ENCODE measurements at regions not wholly inside any gene's neighbourhood (a gene's known extent, or its start where the extent isn't known, plus 50 kb on each side); places are given as distances from the start of the nearest gene placed in this dataset.

DNA sequence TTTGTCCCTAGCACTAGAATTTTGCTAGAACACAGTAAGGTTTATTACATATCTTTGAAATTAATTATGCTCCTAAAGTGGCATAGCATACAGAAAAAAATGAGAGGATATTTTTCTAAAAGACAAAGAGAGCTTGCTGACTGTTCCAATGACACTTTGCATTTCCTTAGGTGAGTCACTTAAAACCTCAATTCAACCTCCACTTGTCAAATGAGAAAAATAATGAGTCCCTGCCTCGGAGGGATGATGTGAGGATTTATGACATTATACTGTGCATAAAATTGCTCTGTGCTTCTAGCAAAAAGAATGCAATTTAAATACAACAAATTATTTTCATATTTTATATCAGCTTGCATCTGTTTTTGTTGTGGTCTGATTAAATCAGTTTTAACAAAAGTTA, 1417.0 kb upstream of the ALCAM start:
- peaks cover 6% of the 10 kb centered on the region for H3K36me3 Mint-ChIP-seq (ENCODE audit: insufficient read depth, unreplicated experiment)
- no peak for DNase-seq
- no peak overlapping the region for H3K4me3 Mint-ChIP-seq (ENCODE audit: unreplicated experiment)
- TF ChIP-seq, protein P1, sequence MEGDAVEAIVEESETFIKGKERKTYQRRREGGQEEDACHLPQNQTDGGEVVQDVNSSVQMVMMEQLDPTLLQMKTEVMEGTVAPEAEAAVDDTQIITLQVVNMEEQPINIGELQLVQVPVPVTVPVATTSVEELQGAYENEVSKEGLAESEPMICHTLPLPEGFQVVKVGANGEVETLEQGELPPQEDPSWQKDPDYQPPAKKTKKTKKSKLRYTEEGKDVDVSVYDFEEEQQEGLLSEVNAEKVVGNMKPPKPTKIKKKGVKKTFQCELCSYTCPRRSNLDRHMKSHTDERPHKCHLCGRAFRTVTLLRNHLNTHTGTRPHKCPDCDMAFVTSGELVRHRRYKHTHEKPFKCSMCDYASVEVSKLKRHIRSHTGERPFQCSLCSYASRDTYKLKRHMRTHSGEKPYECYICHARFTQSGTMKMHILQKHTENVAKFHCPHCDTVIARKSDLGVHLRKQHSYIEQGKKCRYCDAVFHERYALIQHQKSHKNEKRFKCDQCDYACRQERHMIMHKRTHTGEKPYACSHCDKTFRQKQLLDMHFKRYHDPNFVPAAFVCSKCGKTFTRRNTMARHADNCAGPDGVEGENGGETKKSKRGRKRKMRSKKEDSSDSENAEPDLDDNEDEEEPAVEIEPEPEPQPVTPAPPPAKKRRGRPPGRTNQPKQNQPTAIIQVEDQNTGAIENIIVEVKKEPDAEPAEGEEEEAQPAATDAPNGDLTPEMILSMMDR (IDR thresholded peaks at IDR 0.05; ENCODE audit: insufficient read depth in 1 of 2, low read depth in 1 of 2, low read length in 1 of 2, severe bottlenecking in 1 of 2, unreplicated experiment in 1 of 2), result no peak
- Histone ChIP-seq H3K4me1 (peaks cover 16% of the 10 kb centered on the region), H3K4me3 (ENCODE audit: low read depth, low read length) (no peak overlapping the region), H3K9me3 (no peaks in the 10 kb centered on the region), H3K27me3 (replicated peaks; ENCODE audit: control insufficient read depth, insufficient read depth, low read length) (no peaks in the 10 kb centered on the region), H3K36me3 (ENCODE audit: control insufficient read depth, insufficient read depth, low read length) (no peaks in the 10 kb centered on the region)
- H3K9me3 Mint-ChIP-seq (ENCODE audit: unreplicated experiment), result no peaks in the 10 kb centered on the region
- ChIA-PET POLR2A (no interaction called here), CTCF (no interaction called here)
- BruUV-seq (replicated peaks), result no TSS peak
- H3K27ac Mint-ChIP-seq (ENCODE audit: unreplicated experiment), result no peak overlapping the region
- intact Hi-C loops (cut with micrococcal nuclease; ENCODE audit: unreplicated experiment), result no loop called here
- H3K4me1 Mint-ChIP-seq (ENCODE audit: low read depth, unreplicated experiment), result peaks cover 13% of the 10 kb centered on the region
- no peaks in the 10 kb centered on the region for H3K27me3 Mint-ChIP-seq (ENCODE audit: insufficient read depth, unreplicated experiment)

DNA sequence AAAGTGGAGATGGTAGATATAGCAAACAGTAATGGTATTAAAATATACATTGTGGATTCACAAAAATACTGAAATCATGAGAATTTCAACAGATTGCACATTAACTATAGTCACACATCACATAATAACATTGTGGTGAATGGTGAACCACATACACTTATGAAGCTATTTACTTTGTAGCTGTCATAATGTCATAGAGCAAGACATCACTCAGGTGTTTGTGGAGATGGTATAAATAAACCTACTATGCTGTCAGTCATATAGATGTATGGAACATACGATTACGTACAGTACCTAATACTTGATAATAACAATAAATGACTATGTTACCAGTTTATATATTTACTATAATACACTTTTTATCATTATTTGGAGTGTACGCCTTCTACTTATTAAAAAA, 1416.0 kb upstream of the ALCAM start:
- Histone ChIP-seq H3K4me3 (ENCODE audit: low read depth, low read length) (no peak overlapping the region), H3K9me3 (no peaks in the 10 kb centered on the region), H3K4me1 (peaks cover 16% of the 10 kb centered on the region), H3K36me3 (ENCODE audit: control insufficient read depth, insufficient read depth, low read length) (no peaks in the 10 kb centered on the region), H3K27me3 (replicated peaks; ENCODE audit: control insufficient read depth, insufficient read depth, low read length) (no peaks in the 10 kb centered on the region)
- Mint-ChIP-seq H3K4me1 (ENCODE audit: low read depth, unreplicated experiment) (peaks cover 13% of the 10 kb centered on the region), H3K27ac (ENCODE audit: unreplicated experiment) (no peak overlapping the region), H3K4me3 (ENCODE audit: unreplicated experiment) (no peak overlapping the region), H3K27me3 (ENCODE audit: insufficient read depth, unreplicated experiment) (no peaks in the 10 kb centered on the region), H3K9me3 (ENCODE audit: unreplicated experiment) (no peaks in the 10 kb centered on the region), H3K36me3 (ENCODE audit: insufficient read depth, unreplicated experiment) (peaks cover 6% of the 10 kb centered on the region)
- ChIA-PET POLR2A (no interaction called here), CTCF (no interaction called here)
- intact Hi-C loops (cut with micrococcal nuclease; ENCODE audit: unreplicated experiment), result no loop called here
- BruUV-seq (replicated peaks), result no TSS peak
- DNase-seq, result no peak
- TF ChIP-seq, protein P1 (IDR thresholded peaks at IDR 0.05; ENCODE audit: insufficient read depth in 1 of 2, low read depth in 1 of 2, low read length in 1 of 2, severe bottlenecking in 1 of 2, unreplicated experiment in 1 of 2), result no peak

DNA sequence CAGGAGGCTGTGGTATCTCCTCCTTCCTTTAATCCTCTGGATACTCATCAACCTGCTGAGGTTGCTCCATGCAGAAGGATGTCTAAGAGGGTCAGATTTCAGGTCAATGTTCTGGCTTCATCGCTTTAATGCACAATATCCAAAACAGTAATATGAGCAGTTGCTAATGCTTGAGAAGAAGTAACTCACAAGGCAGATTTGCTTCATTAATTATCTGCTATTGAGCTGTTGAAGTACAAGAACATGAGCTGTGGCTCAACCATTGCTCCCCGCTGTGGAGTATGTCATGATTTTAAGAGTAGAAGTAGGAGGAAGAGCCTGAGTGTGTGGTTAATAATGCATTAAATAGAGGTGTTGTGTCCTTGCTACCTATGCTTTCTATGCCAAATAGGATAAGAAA, 1412.9 kb upstream of the ALCAM start:
- Mint-ChIP-seq H3K27ac (ENCODE audit: unreplicated experiment) (no peak overlapping the region), H3K4me3 (ENCODE audit: unreplicated experiment) (no peak overlapping the region), H3K36me3 (ENCODE audit: insufficient read depth, unreplicated experiment) (no peaks in the 10 kb centered on the region), H3K27me3 (ENCODE audit: insufficient read depth, unreplicated experiment) (no peaks in the 10 kb centered on the region), H3K4me1 (ENCODE audit: low read depth, unreplicated experiment) (no peaks in the 10 kb centered on the region), H3K9me3 (ENCODE audit: unreplicated experiment) (no peaks in the 10 kb centered on the region)
- CTCF ChIA-PET, result no interaction called here
- POLR2A ChIA-PET, result no interaction called here
- no peaks in the 10 kb centered on the region for H3K27me3 ChIP-seq (replicated peaks; ENCODE audit: control insufficient read depth, insufficient read depth, low read length)
- no peak for DNase-seq
- H3K4me1 ChIP-seq, result no peaks in the 10 kb centered on the region
- TF ChIP-seq, protein P1 (IDR thresholded peaks at IDR 0.05; ENCODE audit: insufficient read depth in 1 of 2, low read depth in 1 of 2, low read length in 1 of 2, severe bottlenecking in 1 of 2, unreplicated experiment in 1 of 2), result no peak
- H3K4me3 ChIP-seq (ENCODE audit: low read depth, low read length), result no peak overlapping the region
- no peaks in the 10 kb centered on the region for H3K9me3 ChIP-seq
- BruUV-seq (replicated peaks), result no TSS peak
- intact Hi-C loops (cut with micrococcal nuclease; ENCODE audit: unreplicated experiment), result no loop called here
- H3K36me3 ChIP-seq (ENCODE audit: control insufficient read depth, insufficient read depth, low read length), result no peaks in the 10 kb centered on the region

All from Caco-2 (cell line).